Gastrocnemius medialis (tissue), 4 donors: ENCODE measurements at regions not wholly inside any gene's neighbourhood (a gene's known extent, or its start where the extent isn't known, plus 50 kb on each side); places are given as distances from the start of the nearest gene placed in this dataset.

Experiments
- ATAC-seq, 2 donors: fragments of 150-250 bp; one replicate each; pipeline ENCODE4 v1.9.1; 2016
- DNase-seq, 2 donors: peaks; one replicate each; pipeline ENCODE4 v3.0.0-alpha.2; 2019
- H3K27ac ChIP-seq, 4 donors: fragments of 200-600 bp; sonication (generic); 1 replicate in 1 of 4; 2 replicates in 3 of 4; pipeline ENCODE4 v1.5.1; 2016 to 2018; ENCODE audit warnings: mild to moderate bottlenecking in 2 of 4, moderate library complexity in 1 of 4
- H3K27me3 ChIP-seq, 3 donors: fragments of 200-600 bp; sonication (generic) in 2 of 3; 1 replicate in 1 of 3; 2 replicates in 2 of 3; pipeline versions ENCODE4 v1.5.1 to v1.6.0; 2016 to 2019; ENCODE audit warnings: mild to moderate bottlenecking in 1 of 3, moderate library complexity in 1 of 3
- H3K36me3 ChIP-seq, 2 donors: fragments of 200-600 bp; sonication (generic) in 1 of 2; one replicate each; pipeline ENCODE4 v1.5.1; 2017 to 2018
- H3K4me1 ChIP-seq, 2 donors: fragments of 200-600 bp; sonication (generic) in 1 of 2; one replicate each; pipeline ENCODE4 v1.5.1; 2016 to 2017; ENCODE audit warnings: mild to moderate bottlenecking in 2 of 2
- H3K4me3 ChIP-seq, 4 donors: fragments of 200-600 bp; sonication (generic) in 3 of 4; 1 replicate in 1 of 4; 2 replicates in 3 of 4; pipeline ENCODE4 v1.5.1; 2016 to 2019; ENCODE audit warnings: mild to moderate bottlenecking in 2 of 4
- H3K9me3 ChIP-seq, 3 donors: fragments of 200-600 bp; sonication (generic) in 2 of 3; 1 replicate in 1 of 3; 2 replicates in 2 of 3; pipeline ENCODE4 v1.5.1; 2016 to 2019
- POLR2A ChIP-seq, 2 donors: fragments of 450-650 bp; IDR thresholded peaks; one replicate each; pipeline ENCODE4 v1.6.1; 2017; ENCODE audit warnings: antibody characterized with exemption in 2 of 2, mild to moderate bottlenecking in 2 of 2, moderate library complexity in 2 of 2
- in situ Hi-C, 4 donors: fragments of 200-750 bp; cut with MboI; loops; one replicate each; pipeline versions ENCODE4 v1.15.0 to v1.8.0; 2017; ENCODE audit warnings: low sequenced_read_pairs in 4 of 4
- intact Hi-C: fragments of 100-400 bp; cut with DNase I; formaldehyde crosslinking; loops from one replicate; pipeline ENCODE4 v1.15.1; 2023; ENCODE audit warnings: low total_unique reads
- TF ChIP-seq, protein P1 (sequence below), 5 experiments: fragments of 450-650 bp in 3 of 5; fragments of 200-600 bp in 2 of 5; sonication (generic) in 2 of 5; IDR thresholded peaks in 4 of 5; conservative IDR thresholded peaks in 1 of 5; 1 replicate in 4 of 5; 2 replicates in 1 of 5; pipeline ENCODE4 v1.5.1; 2016 to 2019; ENCODE audit warnings: antibody characterized with exemption in 5 of 5, mild to moderate bottlenecking in 3 of 5, moderate library complexity in 3 of 5

DNA sequence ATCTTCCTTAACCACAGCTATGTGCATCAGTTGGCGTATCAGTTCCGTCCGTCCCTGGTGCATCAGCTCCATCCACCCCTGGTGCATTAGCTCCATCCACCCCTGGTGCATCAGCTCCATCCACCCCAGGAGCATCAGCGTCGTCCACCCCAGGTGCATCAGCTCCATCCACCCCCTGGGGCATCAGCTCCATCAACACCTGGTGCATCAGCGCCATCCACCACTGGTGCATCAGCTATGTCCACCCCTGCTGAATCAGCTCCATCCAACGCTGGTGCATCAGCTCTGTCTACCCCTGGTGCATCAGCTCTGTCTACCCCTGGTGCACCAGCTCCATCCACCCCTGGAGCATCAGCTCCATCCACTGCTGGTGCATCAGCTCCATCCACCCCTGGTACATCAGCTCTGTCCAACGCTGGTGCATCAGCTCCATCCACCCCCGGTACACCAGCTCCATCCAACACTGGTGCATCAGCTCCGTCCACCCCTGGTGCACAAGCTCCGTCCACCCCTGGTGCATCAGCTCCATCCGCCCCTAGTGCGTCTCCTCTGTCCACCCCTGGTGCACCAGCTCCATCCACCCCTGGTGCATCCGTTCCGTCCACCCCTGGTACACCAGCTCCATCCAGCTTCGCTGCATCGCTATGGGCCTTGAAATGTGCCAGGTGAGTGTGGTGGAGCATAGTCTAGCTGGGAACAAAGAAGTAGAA lies 106.6 kb upstream of the ZBTB40 start:
- Histone ChIP-seq H3K4me3 (no peak overlapping the region), H3K4me1 (no peaks in the 10 kb centered on the region), H3K27me3 (peaks cover 33 to 36% (median 35%) of the 10 kb centered on the region in 3 donors), H3K9me3 (no peaks in the 10 kb centered on the region), H3K27ac (no peak overlapping the region), H3K36me3 (no peaks in the 10 kb centered on the region)
- intact Hi-C loops (no loop called here), in situ Hi-C loops (no loop called here)
- TF ChIP-seq, protein P1, sequence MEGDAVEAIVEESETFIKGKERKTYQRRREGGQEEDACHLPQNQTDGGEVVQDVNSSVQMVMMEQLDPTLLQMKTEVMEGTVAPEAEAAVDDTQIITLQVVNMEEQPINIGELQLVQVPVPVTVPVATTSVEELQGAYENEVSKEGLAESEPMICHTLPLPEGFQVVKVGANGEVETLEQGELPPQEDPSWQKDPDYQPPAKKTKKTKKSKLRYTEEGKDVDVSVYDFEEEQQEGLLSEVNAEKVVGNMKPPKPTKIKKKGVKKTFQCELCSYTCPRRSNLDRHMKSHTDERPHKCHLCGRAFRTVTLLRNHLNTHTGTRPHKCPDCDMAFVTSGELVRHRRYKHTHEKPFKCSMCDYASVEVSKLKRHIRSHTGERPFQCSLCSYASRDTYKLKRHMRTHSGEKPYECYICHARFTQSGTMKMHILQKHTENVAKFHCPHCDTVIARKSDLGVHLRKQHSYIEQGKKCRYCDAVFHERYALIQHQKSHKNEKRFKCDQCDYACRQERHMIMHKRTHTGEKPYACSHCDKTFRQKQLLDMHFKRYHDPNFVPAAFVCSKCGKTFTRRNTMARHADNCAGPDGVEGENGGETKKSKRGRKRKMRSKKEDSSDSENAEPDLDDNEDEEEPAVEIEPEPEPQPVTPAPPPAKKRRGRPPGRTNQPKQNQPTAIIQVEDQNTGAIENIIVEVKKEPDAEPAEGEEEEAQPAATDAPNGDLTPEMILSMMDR (IDR thresholded peaks at IDR 0.05 in 4 of 5, conservative IDR thresholded peaks at IDR 0.05 in 1 of 5) = no peak
- TF ChIP-seq POLR2A (IDR thresholded peaks at IDR 0.05) = no peak
- ATAC-seq (no peak), DNase-seq (no peak)

DNA sequence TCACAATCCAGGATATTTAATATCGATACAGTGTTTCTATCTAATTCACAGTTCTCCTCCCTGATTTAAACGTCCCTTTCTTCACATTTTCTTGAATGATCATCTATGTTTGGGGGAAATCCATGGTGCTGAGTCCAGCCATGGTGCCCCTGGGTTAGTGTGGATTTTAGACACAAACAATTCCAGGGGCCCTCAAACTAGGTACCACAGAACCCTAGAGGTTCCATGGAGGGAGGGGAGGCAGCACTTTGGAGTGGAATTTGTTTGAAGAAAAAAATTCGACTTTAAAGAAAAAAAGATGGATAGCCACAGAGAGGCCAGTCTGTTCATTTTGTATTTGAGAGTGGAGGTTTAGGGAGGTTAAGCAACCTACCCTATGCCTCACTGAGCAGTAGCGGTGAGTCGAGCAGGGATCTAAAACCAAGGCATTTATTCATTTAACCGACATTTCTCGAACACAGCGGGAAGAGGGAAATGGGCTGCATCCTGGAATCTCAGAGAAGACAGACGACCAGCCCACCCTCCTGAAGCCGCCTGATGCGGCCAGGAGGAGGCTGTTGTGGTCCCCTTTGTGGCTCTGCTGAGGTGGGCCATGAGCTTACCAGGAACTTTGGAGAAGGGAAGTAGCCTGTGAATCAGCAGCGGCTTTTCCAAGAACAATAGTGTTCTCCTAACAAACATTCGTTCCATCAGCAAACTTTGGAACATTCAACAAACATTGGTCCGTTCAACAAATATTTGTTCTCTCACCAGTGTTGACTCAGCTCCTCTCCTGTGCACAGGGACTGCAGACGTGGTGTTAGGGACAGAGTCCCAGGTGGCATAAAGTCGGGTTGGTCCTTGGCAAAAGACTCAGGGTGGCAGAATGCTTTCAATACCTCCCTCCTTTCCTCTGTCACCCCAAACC lies 103.5 kb upstream of the ZBTB40 start:
- no peaks in the 10 kb centered on the region for H3K36me3 ChIP-seq
- peaks cover 39 to 45% (median 43%) of the 10 kb centered on the region in 3 donors for H3K27me3 ChIP-seq
- ATAC-seq (no peak), DNase-seq (no peak)
- no peak overlapping the region for H3K27ac ChIP-seq
- H3K9me3 ChIP-seq = no peaks in the 10 kb centered on the region
- TF ChIP-seq POLR2A (IDR thresholded peaks at IDR 0.05) = no peak
- TF ChIP-seq, protein P1 (IDR thresholded peaks at IDR 0.05 in 4 of 5, conservative IDR thresholded peaks at IDR 0.05 in 1 of 5) = no peak
- intact Hi-C loops (no loop called here), in situ Hi-C loops (no loop called here)
- no peaks in the 10 kb centered on the region for H3K4me1 ChIP-seq
- H3K4me3 ChIP-seq = no peak overlapping the region

DNA sequence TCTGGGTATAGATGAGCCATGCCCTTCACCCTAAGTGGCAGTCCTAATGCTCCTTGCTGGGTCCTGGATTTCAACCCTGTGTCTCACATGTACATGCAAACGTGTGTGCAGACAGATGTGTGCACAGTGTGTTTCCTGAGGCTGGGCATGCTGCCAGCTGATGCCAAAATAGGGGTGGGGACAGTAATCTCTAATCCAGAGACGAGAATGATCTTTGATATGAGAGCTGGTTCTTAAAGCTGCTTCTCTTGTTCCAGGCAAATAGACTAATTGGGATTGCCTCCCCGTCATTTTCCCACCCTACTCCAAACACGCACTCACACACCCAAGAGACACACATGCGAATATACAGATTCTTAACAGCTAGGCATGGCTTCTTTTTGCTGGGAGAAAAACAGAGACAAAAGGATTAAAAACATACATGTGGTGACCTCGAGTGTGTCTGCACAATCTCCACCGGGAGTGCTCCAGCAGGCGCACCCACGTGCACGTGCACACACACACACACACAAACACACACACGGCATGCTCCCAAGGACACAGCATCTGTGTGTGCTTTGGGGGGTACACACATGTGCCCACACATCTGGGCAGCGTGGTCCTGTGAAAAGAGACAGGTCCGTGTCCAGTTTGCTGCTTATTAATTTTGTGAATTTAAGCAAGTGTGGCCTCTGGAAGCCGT lies 102.1 kb upstream of the ZBTB40 start:
- in situ Hi-C loops = no loop called here
- intact Hi-C loops = no loop called here
- ATAC-seq = no peak
- no peaks in the 10 kb centered on the region for H3K9me3 ChIP-seq
- no peaks in the 10 kb centered on the region for H3K4me1 ChIP-seq
- DNase-seq = no peak
- no peak for TF ChIP-seq POLR2A (IDR thresholded peaks at IDR 0.05)
- TF ChIP-seq, protein P1 (IDR thresholded peaks at IDR 0.05 in 4 of 5, conservative IDR thresholded peaks at IDR 0.05 in 1 of 5) = no peak
- no peaks in the 10 kb centered on the region for H3K36me3 ChIP-seq
- peaks cover 36 to 59% (median 46%) of the 10 kb centered on the region in 3 donors for H3K27me3 ChIP-seq
- no peak overlapping the region for H3K27ac ChIP-seq
- H3K4me3 ChIP-seq = no peak overlapping the region

DNA sequence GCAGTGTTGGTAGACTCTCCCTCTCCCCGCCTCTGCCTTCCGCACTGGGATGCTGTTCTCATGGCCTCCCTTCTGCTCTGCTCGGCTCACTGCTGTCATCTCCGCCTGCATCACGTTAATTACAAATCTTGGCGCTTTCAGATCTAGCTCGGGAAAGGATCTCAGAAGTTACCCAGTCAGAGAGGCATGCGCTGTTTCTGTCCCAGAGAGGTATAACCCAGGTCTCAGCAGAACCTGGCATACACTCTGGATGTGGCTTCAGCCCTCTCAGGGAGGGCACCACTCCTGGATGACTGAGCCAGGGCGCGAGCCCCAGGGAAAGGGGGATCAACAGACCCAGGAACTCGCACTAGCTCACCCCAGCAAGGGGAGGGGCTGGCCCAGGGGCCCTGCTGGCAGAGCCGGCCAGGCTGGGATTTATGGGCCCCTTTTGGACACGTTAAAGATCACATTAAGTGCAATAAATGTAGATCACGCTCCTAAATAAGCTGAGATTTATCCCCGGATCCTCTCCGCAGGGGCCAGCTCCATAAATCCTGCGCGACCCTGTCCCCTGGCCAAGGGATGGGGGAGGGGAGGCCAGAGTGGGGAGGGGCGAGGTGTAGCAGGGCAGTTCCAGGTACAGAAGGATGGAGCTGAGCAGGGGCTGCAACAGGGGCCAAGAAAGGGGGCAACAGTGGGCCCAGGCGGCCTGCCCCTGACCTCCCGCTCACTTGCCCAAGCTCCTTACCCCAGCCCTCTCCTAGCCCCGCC lies 101.3 kb upstream of the ZBTB40 start:
- no peak overlapping the region for H3K4me3 ChIP-seq
- no peak overlapping the region for H3K27ac ChIP-seq
- no peaks in the 10 kb centered on the region for H3K9me3 ChIP-seq
- intact Hi-C loops = no loop called here
- no peaks in the 10 kb centered on the region for H3K36me3 ChIP-seq
- ATAC-seq (no peak), DNase-seq (no peak)
- H3K4me1 ChIP-seq = no peaks in the 10 kb centered on the region
- in situ Hi-C loops = no loop called here
- no peak for TF ChIP-seq POLR2A (IDR thresholded peaks at IDR 0.05)
- TF ChIP-seq, protein P1 (IDR thresholded peaks at IDR 0.05 in 4 of 5, conservative IDR thresholded peaks at IDR 0.05 in 1 of 5) = no peak
- peaks cover 36 to 64% (median 49%) of the 10 kb centered on the region in 3 donors for H3K27me3 ChIP-seq
